Upper lobe of left lung (tissue), 6 donors: ENCODE measurements at regions not wholly inside any gene's neighbourhood (a gene's known extent, or its start where the extent isn't known, plus 50 kb on each side); places are given as distances from the start of the nearest gene placed in this dataset.

Experiments
- ATAC-seq, 2 donors: fragments of 200-7000 bp; cut with Tn5 transposase; one replicate each; pipeline ENCODE4 v1.9.1; 2022; ENCODE audit warnings: mild to moderate bottlenecking in 2 of 2, moderate library complexity in 2 of 2; ENCODE audit not compliant: low FRiP score in 2 of 2
- DNase-seq, 2 donors: peaks; one replicate each; pipeline ENCODE4 v3.0.0-alpha.2; 2019 to 2020
- H3K27ac ChIP-seq, 4 donors: fragments of 200-600 bp; sonication (generic); one replicate each; pipeline ENCODE4 v1.5.1; 2016 to 2019
- H3K27me3 ChIP-seq, 4 donors: fragments of 200-600 bp; sonication (generic); one replicate each; pipeline ENCODE4 v1.5.1; 2017 to 2019
- H3K36me3 ChIP-seq, 4 donors: fragments of 200-600 bp; sonication (generic); one replicate each; pipeline ENCODE4 v1.5.1; 2016 to 2019
- H3K4me1 ChIP-seq, 4 donors: fragments of 200-600 bp; sonication (generic); one replicate each; pipeline ENCODE4 v1.5.1; 2018 to 2019
- H3K4me3 ChIP-seq, 4 donors: fragments of 200-600 bp; sonication (generic); one replicate each; pipeline ENCODE4 v1.5.1; 2017 to 2019; ENCODE audit warnings: mild to moderate bottlenecking in 2 of 4, moderate library complexity in 1 of 4
- H3K9me3 ChIP-seq, 4 donors: fragments of 200-600 bp; sonication (generic); one replicate each; pipeline ENCODE4 v1.5.1; 2018 to 2019
- EP300 ChIP-seq, 4 donors: sonication (generic); formaldehyde crosslinking; IDR thresholded peaks; one replicate each; pipeline ENCODE4 v1.5.1; 2017; ENCODE audit warnings: antibody characterized with exemption in 4 of 4, control low read depth in 2 of 4
- POLR2A ChIP-seq, 4 donors: fragments of 450-650 bp; IDR thresholded peaks; one replicate each; pipeline ENCODE4 v1.5.1; 2016 to 2017; ENCODE audit warnings: antibody characterized with exemption in 4 of 4, mild to moderate bottlenecking in 2 of 4
- POLR2AphosphoS5 ChIP-seq, 2 donors: sonication (generic); formaldehyde crosslinking; IDR thresholded peaks; one replicate each; pipeline ENCODE4 v1.5.1; 2017; ENCODE audit warnings: antibody characterized with exemption in 2 of 2
- WGBS, 2 donors: methylation state at CpG; one replicate each; pipeline ENCODE4 v1.1.5; 2017 to 2018; 5-methylcytosine and 5-hydroxymethylcytosine counted together
- TF ChIP-seq, protein P1 (sequence below), 6 experiments: fragments of 450-650 bp in 4 of 6; fragments of 200-600 bp in 2 of 6; sonication (generic) in 2 of 6; IDR thresholded peaks; one replicate each; pipeline ENCODE4 v1.5.1; 2016 to 2019; ENCODE audit warnings: antibody characterized with exemption in 6 of 6
- donor health status: DM: no; HTN: no; CAD: no; lungs with moderate emphysema.
- donor health status: DM: no; HTN: yes; CAD: no; lungs with severe emphysema.

DNA sequence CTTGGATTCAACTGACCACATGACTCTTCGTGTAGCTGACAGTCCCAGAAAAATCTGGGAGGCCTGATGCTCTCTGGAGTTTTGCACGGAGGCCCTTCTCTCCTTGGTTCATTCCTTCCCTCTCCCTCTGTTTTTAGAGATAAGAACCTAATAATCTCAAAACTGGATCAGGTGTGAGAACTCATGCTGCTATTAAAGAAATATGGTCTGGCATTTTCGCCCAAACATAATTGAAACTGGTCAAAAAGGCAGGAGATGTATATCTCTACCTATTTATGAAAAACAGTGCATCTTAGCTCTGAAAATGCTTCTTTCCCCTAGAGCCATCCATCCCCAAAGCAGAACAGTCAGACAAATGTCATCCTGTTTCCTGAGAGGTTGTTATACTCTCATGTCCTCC, 397.5 kb downstream of the PRELID2 start:
- 68% methylated on average over 3 of the region's 3 CpGs for WGBS, 2 donors

DNA sequence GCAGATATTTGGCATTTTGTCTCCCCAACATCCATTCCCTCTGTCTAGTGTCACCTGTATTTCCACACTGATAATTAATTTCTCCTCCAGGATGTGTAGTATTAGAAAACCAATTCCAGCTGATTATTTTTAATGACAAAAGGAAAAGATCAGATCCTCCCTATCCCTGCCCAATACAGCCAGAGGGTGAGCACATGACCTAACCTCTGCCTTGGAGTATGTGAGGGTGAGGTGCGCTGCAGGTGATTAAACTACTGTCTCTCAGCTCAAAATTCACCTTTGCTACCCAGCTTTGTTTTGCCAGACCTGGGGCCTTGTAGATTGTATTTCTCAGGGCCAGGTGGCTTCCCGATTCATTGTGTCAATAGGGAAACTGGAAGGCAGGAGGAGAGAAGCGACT, 402.1 kb downstream of the PRELID2 start:
- Histone ChIP-seq H3K36me3 (no peaks in the 10 kb centered on the region), H3K9me3 (peaks cover 0 to 15% (median 2%) of the 10 kb centered on the region in 4 donors), H3K27ac (no peak overlapping the region), H3K4me1 (no peaks in the 10 kb centered on the region), H3K27me3 (no peaks in the 10 kb centered on the region), H3K4me3 (no peak overlapping the region)
- ATAC-seq (no peak), DNase-seq (no peak)
- no peak for TF ChIP-seq POLR2A (IDR thresholded peaks at IDR 0.05)
- TF ChIP-seq, protein P1, sequence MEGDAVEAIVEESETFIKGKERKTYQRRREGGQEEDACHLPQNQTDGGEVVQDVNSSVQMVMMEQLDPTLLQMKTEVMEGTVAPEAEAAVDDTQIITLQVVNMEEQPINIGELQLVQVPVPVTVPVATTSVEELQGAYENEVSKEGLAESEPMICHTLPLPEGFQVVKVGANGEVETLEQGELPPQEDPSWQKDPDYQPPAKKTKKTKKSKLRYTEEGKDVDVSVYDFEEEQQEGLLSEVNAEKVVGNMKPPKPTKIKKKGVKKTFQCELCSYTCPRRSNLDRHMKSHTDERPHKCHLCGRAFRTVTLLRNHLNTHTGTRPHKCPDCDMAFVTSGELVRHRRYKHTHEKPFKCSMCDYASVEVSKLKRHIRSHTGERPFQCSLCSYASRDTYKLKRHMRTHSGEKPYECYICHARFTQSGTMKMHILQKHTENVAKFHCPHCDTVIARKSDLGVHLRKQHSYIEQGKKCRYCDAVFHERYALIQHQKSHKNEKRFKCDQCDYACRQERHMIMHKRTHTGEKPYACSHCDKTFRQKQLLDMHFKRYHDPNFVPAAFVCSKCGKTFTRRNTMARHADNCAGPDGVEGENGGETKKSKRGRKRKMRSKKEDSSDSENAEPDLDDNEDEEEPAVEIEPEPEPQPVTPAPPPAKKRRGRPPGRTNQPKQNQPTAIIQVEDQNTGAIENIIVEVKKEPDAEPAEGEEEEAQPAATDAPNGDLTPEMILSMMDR (IDR thresholded peaks at IDR 0.05): no peak
- 91 to 92% methylated on average over 3 of the region's 3 CpGs for WGBS, 2 donors

More for the DNA sequence above, 397.5 kb downstream of the PRELID2 start:
- ATAC-seq (no peak), DNase-seq (no peak)
- Histone ChIP-seq H3K4me3 (no peak overlapping the region), H3K9me3 (peaks cover 0 to 15% (median 2%) of the 10 kb centered on the region in 4 donors), H3K27me3 (no peaks in the 10 kb centered on the region), H3K36me3 (no peaks in the 10 kb centered on the region), H3K4me1 (no peaks in the 10 kb centered on the region), H3K27ac (no peak overlapping the region)
- TF ChIP-seq, protein P1 (IDR thresholded peaks at IDR 0.05): no peak
- no peak for TF ChIP-seq POLR2A (IDR thresholded peaks at IDR 0.05)
- no peak for TF ChIP-seq EP300 (IDR thresholded peaks at IDR 0.05)
- TF ChIP-seq POLR2AphosphoS5 (IDR thresholded peaks at IDR 0.05): no peak

DNA sequence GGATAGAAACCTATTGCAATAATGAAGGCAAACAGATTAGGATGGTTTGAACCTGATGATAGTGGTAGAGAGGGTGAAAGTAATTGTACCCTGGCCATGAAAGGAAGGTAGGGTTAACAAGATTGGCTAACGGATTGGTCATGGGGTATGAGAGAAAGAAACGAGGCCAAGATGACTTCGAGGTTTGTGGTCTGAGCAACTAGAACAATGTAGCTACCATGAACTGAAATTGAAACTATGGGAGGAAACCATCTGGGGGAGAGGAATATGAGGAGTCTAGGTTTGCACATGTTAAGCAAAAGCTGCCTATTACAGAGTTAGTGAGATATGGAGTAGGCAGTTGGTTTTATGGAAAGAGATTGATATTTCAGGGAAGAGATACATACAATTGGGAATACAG, 406.0 kb downstream of the PRELID2 start:
- H3K36me3 ChIP-seq: no peaks in the 10 kb centered on the region
- no peaks in the 10 kb centered on the region for H3K4me1 ChIP-seq
- DNase-seq: no peak
- WGBS, 2 donors: 66 to 75% methylated on average over 3 of the region's 3 CpGs
- ATAC-seq: no peak
- no peaks in the 10 kb centered on the region for H3K27me3 ChIP-seq
- no peak overlapping the region for H3K4me3 ChIP-seq
- TF ChIP-seq POLR2AphosphoS5 (IDR thresholded peaks at IDR 0.05): no peak
- TF ChIP-seq, protein P1 (IDR thresholded peaks at IDR 0.05): no peak
- no peak for TF ChIP-seq EP300 (IDR thresholded peaks at IDR 0.05)
- no peak for TF ChIP-seq POLR2A (IDR thresholded peaks at IDR 0.05)
- no peak overlapping the region for H3K27ac ChIP-seq
- peaks cover 0 to 9% (median 0%) of the 10 kb centered on the region in 4 donors for H3K9me3 ChIP-seq

DNA sequence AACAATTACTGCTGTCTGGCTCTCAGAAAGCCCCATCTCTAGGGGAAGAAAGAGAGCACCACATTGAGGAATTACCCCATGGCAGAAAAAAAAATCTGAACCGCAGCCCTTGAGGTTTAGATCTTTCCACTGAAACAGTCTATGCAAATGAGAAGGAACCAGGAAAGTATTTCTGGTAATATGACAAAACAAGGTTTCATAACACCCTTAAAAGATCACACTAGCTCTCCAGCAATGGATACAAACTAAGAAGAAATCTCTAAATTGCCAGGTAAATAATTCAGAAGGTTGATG, 427.1 kb downstream of the PRELID2 start:
- ATAC-seq (no peak), DNase-seq (no peak)
- H3K27ac ChIP-seq: no peak overlapping the region
- H3K4me1 ChIP-seq: no peaks in the 10 kb centered on the region
- no peaks in the 10 kb centered on the region for H3K36me3 ChIP-seq
- TF ChIP-seq POLR2A (IDR thresholded peaks at IDR 0.05): no peak
- TF ChIP-seq POLR2AphosphoS5 (IDR thresholded peaks at IDR 0.05): no peak
- TF ChIP-seq, protein P1 (IDR thresholded peaks at IDR 0.05): no peak
- no peak for TF ChIP-seq EP300 (IDR thresholded peaks at IDR 0.05)
- WGBS, 2 donors: 83 to 86% methylated on average over 1 of the region's 1 CpG
- H3K27me3 ChIP-seq: no peaks in the 10 kb centered on the region
- peaks cover 3 to 42% (median 25%) of the 10 kb centered on the region in 4 donors for H3K9me3 ChIP-seq
- no peak overlapping the region for H3K4me3 ChIP-seq

DNA sequence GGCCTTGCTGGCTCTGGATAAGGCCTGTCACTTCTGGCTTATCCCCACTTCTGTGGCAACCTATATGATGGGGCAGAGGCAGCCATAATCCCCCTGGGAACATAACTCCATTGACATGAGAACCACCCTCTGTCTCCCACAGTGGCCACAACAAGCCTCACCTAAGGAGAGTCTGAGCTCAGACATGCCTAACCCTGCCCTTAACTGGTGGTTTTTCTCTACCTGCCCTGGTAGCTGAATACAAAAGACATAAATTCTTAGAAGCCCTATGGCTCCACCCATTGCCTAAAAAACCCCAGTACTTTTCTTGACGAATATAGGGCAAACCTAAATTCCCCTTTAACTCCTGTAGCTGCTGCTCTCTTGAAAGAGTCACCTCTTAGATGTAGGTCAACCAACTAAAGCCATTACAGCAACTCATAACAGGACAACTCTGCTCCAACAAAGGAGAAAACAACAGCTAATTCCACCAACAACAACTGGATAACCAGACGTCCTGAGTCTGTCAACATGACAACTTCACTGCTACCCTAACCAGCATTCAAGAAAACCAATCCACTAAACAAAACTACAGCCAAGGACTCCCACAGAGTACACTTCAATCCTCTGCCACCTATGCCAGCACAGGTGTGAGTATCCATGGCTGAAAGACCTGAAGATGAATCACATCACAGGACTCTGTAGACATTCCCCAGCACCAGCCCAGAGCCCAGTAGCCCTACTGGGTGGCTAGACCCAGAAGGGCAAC, 427.7 kb downstream of the PRELID2 start:
- no peaks in the 10 kb centered on the region for H3K4me1 ChIP-seq
- no peak for TF ChIP-seq POLR2A (IDR thresholded peaks at IDR 0.05)
- TF ChIP-seq, protein P1 (IDR thresholded peaks at IDR 0.05): no peak
- H3K4me3 ChIP-seq: no peak overlapping the region
- WGBS, 2 donors: 75 to 85% methylated on average over 2 of the region's 2 CpGs
- ATAC-seq (no peak), DNase-seq (no peak)
- no peaks in the 10 kb centered on the region for H3K36me3 ChIP-seq
- H3K9me3 ChIP-seq: peaks cover 3 to 37% (median 24%) of the 10 kb centered on the region in 4 donors
- H3K27ac ChIP-seq: no peak overlapping the region
- no peaks in the 10 kb centered on the region for H3K27me3 ChIP-seq
